HG03565 (cell line): ENCODE measurements at regions not wholly inside any gene's neighbourhood (a gene's known extent, or its start where the extent isn't known, plus 50 kb on each side); places are given as distances from the start of the nearest gene placed in this dataset.

ENCODE experiments used
- ATAC-seq: cut with Tn5 transposase; IDR thresholded peaks from one replicate; pipeline ENCODE4 v1.9.1; 2021; ENCODE audit warnings: mild to moderate bottlenecking, moderate library complexity; ENCODE audit not compliant: unreplicated experiment

GRCh38 chr6:14704383-14705271 lies 541.2 kb upstream of the JARID2 start:
- ATAC-seq, result no peak

DNA sequence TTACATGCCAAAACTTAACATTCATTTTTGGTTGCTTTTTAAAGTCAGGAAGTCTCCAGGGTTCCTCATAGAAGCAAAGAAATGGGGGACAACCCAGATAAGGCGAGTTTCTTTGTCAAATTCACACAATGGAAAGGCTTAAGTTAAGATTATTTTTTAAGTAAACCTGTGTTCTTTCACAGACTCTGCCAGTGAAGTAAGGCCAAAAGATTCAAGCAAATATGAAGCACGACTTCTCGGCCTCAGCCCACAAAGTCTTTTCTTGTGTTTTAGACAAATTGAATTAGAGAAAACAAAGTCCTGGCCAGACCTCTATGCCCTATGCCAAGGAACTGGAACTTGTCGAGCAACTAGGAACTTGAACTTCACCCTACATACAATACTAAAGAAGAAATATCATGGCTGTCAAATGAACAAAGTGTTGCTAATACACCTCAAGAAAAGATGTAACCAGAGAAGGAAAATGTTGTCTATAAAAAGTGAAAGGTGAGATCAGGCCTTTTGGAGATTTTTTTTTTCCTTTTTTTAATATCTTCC lies 540.0 kb upstream of the JARID2 start:
- ATAC-seq, result no peak

- ATAC-seq, result no peak
These were observed 539.4 kb upstream of the JARID2 start for GRCh38 chr6:14706378-14706929.

- no peak for ATAC-seq
These were observed 538.6 kb upstream of the JARID2 start for GRCh38 chr6:14707276-14707675.

DNA sequence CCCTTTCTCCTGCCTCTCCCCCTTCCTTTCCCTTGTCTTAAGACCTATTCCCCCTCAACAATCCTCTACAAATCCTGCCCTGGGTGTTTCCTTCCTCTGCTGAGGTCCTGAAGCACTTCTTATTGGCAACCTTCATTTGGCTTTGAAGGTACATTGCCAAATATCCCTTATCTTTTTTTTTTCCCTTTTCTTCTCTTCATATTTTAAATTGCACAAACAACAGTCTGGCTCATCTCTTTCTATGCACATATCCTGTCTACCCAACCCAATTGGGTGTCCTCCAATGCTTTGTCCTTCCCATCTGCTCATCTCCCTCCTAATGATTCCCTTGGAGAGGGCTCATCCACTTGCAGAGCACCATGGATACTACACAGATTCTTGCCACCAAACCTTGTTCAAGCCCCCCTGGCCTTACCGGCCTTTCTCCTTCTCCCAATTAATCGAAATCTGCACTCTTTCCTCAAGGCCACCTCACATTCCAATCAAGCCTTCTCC lies 537.9 kb upstream of the JARID2 start:
- no peak for ATAC-seq

GRCh38 chr6:14709066-14709670 lies 536.7 kb upstream of the JARID2 start:
- no peak for ATAC-seq

- ATAC-seq, result no peak
These were observed 536.0 kb upstream of the JARID2 start for GRCh38 chr6:14709900-14710299.

GRCh38 chr6:14710421-14710820 lies 535.4 kb upstream of the JARID2 start:
- ATAC-seq, result no peak

- ATAC-seq, result no peak
These were observed 534.7 kb upstream of the JARID2 start for GRCh38 chr6:14711056-14711703.

DNA sequence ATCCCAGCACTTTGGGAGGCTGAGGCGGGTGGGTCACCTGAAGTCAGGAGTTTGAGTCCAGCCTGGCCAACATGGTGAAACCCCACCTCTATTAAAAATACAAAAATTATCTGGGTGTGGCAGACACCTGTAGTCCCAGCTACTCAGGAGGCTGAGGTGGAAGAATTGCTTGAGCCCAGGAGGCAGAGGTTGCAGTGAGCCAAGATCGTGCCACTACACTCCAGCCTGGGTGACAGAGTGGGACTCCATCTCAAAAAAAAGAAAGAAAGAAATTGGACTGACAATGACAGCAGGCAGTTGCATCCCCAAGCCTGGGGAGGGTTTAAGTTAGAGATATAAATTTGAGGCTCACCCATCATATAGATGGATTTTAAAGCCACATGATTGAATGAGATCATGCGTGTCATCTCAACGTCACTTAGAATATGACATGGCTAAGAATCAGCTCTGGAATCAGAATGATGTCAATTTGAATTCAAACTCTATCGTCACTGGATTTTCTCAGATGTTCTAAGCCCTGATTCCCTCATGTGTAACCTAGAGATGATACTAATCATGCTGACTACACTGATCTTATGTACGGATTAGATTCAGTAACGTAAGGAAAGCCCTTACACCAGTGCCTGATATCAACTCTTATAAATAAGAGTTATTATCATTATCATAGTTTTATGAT lies 534.0 kb upstream of the JARID2 start:
- ATAC-seq, result no peak

GRCh38 chr6:14713008-14713960 lies 532.6 kb upstream of the JARID2 start:
- ATAC-seq, result no peak

- no peak for ATAC-seq
These were observed 531.8 kb upstream of the JARID2 start for GRCh38 chr6:14713966-14714631.

DNA sequence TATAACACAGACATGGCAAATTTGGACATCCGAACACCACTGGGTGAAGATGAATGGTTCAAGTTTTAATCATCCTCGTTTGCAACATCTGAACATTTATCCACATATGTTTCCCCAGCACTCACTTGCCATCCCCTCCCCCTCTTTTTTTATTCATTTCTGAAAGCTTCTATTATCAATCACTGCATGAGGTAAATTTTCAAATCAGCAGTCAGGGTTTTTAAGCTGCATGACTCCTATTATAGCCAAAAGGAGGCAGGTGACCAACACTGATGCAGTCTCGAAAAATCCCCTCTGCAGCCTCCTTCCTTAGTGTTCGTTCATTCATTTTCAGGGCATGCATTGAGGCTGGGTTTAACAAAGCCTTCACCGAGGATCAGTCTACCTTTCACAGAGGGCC lies 530.8 kb upstream of the JARID2 start:
- no peak for ATAC-seq

- no peak for ATAC-seq
These were observed 529.2 kb upstream of the JARID2 start for GRCh38 chr6:14716499-14717146.

DNA sequence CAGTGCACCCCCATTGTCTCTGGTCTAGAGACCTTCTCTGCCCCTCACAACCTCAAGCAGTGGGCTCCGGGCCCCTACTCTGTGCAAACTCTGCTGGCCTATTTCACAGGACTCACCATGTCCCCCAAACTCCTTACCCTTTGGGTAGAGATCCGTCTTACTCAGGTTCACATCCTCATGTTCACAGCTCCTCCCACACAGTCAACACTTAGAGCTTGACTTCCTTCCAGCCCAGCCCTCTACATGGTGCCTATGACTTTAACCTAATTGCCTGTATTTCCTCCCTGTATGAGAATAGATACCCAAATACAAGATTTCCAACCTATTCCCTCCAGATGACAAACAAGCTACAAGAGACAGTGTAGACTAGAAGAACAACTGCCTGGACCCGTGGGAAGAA lies 528.6 kb upstream of the JARID2 start:
- no peak for ATAC-seq

- no peak for ATAC-seq
These were observed 527.0 kb upstream of the JARID2 start for GRCh38 chr6:14718861-14719260.

- no peak for ATAC-seq
These were observed 526.6 kb upstream of the JARID2 start for GRCh38 chr6:14719270-14719669.

DNA sequence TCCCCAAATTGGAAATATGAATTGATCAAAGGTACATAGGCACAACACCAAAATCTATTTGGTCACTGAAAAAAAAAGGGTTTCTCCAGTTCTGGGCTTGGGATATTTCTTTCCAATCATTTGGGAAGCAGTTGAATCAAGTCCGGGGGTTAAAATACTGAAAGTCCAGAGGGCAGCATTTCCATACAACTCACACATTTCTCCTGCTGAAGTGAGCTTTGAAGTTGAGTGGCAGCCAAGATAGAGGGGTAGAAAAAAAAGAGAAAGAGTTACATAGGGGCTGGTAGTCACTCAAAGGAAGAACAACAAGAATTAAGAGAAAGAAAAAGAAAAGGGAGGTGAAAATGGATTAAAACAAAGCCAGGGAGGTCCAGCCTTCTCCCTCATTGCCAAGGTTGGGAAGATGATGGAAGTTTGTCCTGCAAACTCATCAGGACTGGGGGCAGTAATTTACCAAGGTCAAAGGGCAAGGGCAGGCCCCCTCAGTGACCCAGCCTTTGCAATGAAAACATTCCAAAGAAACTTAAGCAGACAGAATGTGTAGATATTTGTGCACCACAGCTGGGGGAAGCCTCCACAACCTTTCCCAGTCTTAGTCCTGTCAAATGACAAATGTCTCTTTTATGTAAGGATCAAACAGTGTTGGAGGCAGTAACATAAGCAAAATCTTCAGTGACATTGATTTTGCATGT lies 525.3 kb upstream of the JARID2 start:
- no peak for ATAC-seq
